Lower leg skin (tissue), 4 donors: ENCODE measurements at regions not wholly inside any gene's neighbourhood (a gene's known extent, or its start where the extent isn't known, plus 50 kb on each side); places are given as distances from the start of the nearest gene placed in this dataset.
"Not testable (repeated sequence)": the region's sequence is repeated elsewhere in the genome, so short reads cannot be mapped to it uniquely, and the experiment has no call there.

Experiments used
- DNase-seq, 2 donors: peaks; one replicate each; pipeline ENCODE4 v3.0.0-alpha.2; 2019; ENCODE audit warnings: low spot score in 2 of 2
- H3K4me3 ChIP-seq: fragments of 200-600 bp; sonication (generic); 2 replicates; pipeline ENCODE4 v1.5.1; 2017; ENCODE audit warnings: mild to moderate bottlenecking, low read depth; ENCODE audit not compliant: poor library complexity, severe bottlenecking
- CTCF ChIP-seq, 3 donors: fragments of 450-650 bp; IDR thresholded peaks; one replicate each; pipeline ENCODE4 v1.5.1; 2016; ENCODE audit warnings: antibody characterized with exemption in 3 of 3, mild to moderate bottlenecking in 3 of 3, moderate library complexity in 2 of 3
- POLR2A ChIP-seq, 2 donors: fragments of 450-650 bp; IDR thresholded peaks; one replicate each; pipeline ENCODE4 v1.6.1; 2016 to 2017; ENCODE audit warnings: antibody characterized with exemption in 2 of 2, mild to moderate bottlenecking in 1 of 2, moderate library complexity in 1 of 2
- WGBS, 2 donors: methylation state at CpG; one replicate each; pipeline ENCODE4 v1.1.5; 2018; 5-methylcytosine and 5-hydroxymethylcytosine counted together
- intact Hi-C: fragments of 100-400 bp; cut with DNase I; formaldehyde crosslinking; loops from one replicate; pipeline ENCODE4 v1.15.0; 2023; ENCODE audit warnings: low total_unique reads

- intact Hi-C loops, result no loop called here
- TF ChIP-seq POLR2A (IDR thresholded peaks at IDR 0.05) (no peak), CTCF (IDR thresholded peaks at IDR 0.05) (no peak)
- no peak overlapping the region for H3K4me3 ChIP-seq
- DNase-seq, result no peak
- 80% methylated on average over 4 of the region's 4 CpGs for WGBS, 2 donors
Measured at GRCh38 chr13:66237411-66238062, 992.6 kb downstream of the PCDH9 start.

- WGBS, 2 donors, result 67 to 88% methylated on average over 1 of the region's 1 CpG
- intact Hi-C loops, result no loop called here
- DNase-seq, result no peak
- H3K4me3 ChIP-seq, result no peak overlapping the region
- TF ChIP-seq POLR2A (IDR thresholded peaks at IDR 0.05) (no peak), CTCF (IDR thresholded peaks at IDR 0.05) (no peak)
Measured at GRCh38 chr13:66234159-66234558, 996.0 kb downstream of the PCDH9 start.

- DNase-seq, H3K4me3 ChIP-seq, intact Hi-C loops: not testable (repeated sequence)
- 80 to 92% methylated on average over 6 of the region's 6 CpGs for WGBS, 2 donors
Measured at GRCh38 chr13:66231958-66232357, 998.2 kb downstream of the PCDH9 start.

GRCh38 chr13:66225072-66225471, 1005.1 kb downstream of the PCDH9 start:
- intact Hi-C loops, result no loop called here
- no peak for DNase-seq
- TF ChIP-seq POLR2A (IDR thresholded peaks at IDR 0.05), result no peak
- TF ChIP-seq CTCF (IDR thresholded peaks at IDR 0.05), result no peak
- H3K4me3 ChIP-seq, result no peak overlapping the region
- WGBS, 2 donors, result 53 to 56% methylated on average over 2 of the region's 2 CpGs

- WGBS, 2 donors, result 58 to 67% methylated on average over 2 of the region's 2 CpGs
- intact Hi-C loops, result no loop called here
- no peak for DNase-seq
- no peak overlapping the region for H3K4me3 ChIP-seq
- TF ChIP-seq CTCF (IDR thresholded peaks at IDR 0.05) (no peak), POLR2A (IDR thresholded peaks at IDR 0.05) (no peak)
Measured at GRCh38 chr13:66224663-66225062, 1005.5 kb downstream of the PCDH9 start.

- no peak for TF ChIP-seq CTCF (IDR thresholded peaks at IDR 0.05)
- no peak for TF ChIP-seq POLR2A (IDR thresholded peaks at IDR 0.05)
- 86 to 89% methylated on average over 4 of the region's 4 CpGs for WGBS, 2 donors
Measured at GRCh38 chr13:66222926-66223325, 1007.2 kb downstream of the PCDH9 start.

More at GRCh38 chr13:66222926-66223325, 1007.2 kb downstream of the PCDH9 start:
- no peak for DNase-seq
- intact Hi-C loops, result no loop called here
- H3K4me3 ChIP-seq, result no peak overlapping the region
